HEK293 (cell line): ENCODE measurements at regions not wholly inside any gene's neighbourhood (a gene's known extent, or its start where the extent isn't known, plus 50 kb on each side); places are given as distances from the start of the nearest gene placed in this dataset.
A peak's percentile ranks its signal among the peaks of the same experiment; 100 is the strongest.

ENCODE experiments used
- CTCF ChIA-PET: fragments of 350-600 bp; formaldehyde crosslinking; extraction: SDS; loops from one replicate; lab custom pipeline; 2021; ENCODE audit warnings: antibody characterized with exemption; lab: Yijun Ruan, JAX
- POLR2A ChIA-PET: fragments of 300-600 bp; formaldehyde crosslinking; extraction: SDS; loops from one replicate; lab custom pipeline; 2020; ENCODE audit warnings: antibody characterized with exemption, inconsistent platforms; lab: Yijun Ruan, JAX
- H3K27ac ChIP-seq: fragments of 200-500 bp; sonication (Bioruptor generic); 2 replicates; pipeline ENCODE4 v1.5.1; 2014; ENCODE audit warnings: low read depth, low read length, control low read depth, inconsistent platforms; ENCODE audit errors: extremely low read depth
- H3K36me3 ChIP-seq, 2 experiments: fragments of 200-500 bp in 1 of 2; sonication (Bioruptor generic) in 1 of 2; 1 replicate in 1 of 2; 2 replicates in 1 of 2; pipeline ENCODE4 v1.5.1; 2014 to 2017; ENCODE audit warnings: inconsistent platforms in 2 of 2, low read length in 2 of 2; ENCODE audit not compliant: control insufficient read depth in 2 of 2, insufficient read depth in 1 of 2
- H3K4me1 ChIP-seq: fragments of 200-500 bp; sonication (Bioruptor generic); 2 replicates; pipeline ENCODE4 v1.5.1; 2014; ENCODE audit warnings: mild to moderate bottlenecking, low read length, inconsistent platforms; ENCODE audit not compliant: control insufficient read depth, insufficient read depth
- H3K4me3 ChIP-seq: 2 replicates; pipeline ENCODE4 v1.5.1; 2011; ENCODE audit warnings: low read depth, mild to moderate bottlenecking, control low read depth, low read length, moderate library complexity
- H3K9me3 ChIP-seq: fragments of 200-500 bp; sonication (Bioruptor generic); 2 replicates; pipeline ENCODE4 v1.5.1; 2014; ENCODE audit warnings: low read depth, low read length, inconsistent platforms; ENCODE audit not compliant: control insufficient read depth, insufficient read depth
- EGR2 ChIP-seq: fragments of 450-650 bp; formaldehyde crosslinking; IDR thresholded peaks from 2 replicates; pipeline ENCODE4 v1.5.1; 2016; ENCODE audit warnings: low read depth, missing biosample characterization, missing genetic modification characterization
- KLF7 ChIP-seq: fragments of 450-650 bp; formaldehyde crosslinking; IDR thresholded peaks from 2 replicates; pipeline ENCODE4 v1.5.1; 2016; ENCODE audit warnings: missing biosample characterization, missing genetic modification characterization, borderline replicate concordance
- MZF1 ChIP-seq: fragments of 450-650 bp; formaldehyde crosslinking; IDR thresholded peaks from 2 replicates; pipeline ENCODE4 v1.5.1; 2017; ENCODE audit warnings: missing biosample characterization, missing genetic modification characterization, borderline replicate concordance
- SP2 ChIP-seq: fragments of 450-650 bp; formaldehyde crosslinking; IDR thresholded peaks from 2 replicates; pipeline ENCODE4 v1.5.1; 2016; ENCODE audit warnings: missing biosample characterization, missing genetic modification characterization
- ZBTB17 ChIP-seq: fragments of 450-650 bp; formaldehyde crosslinking; IDR thresholded peaks from 2 replicates; pipeline ENCODE4 v1.5.1; 2016; ENCODE audit warnings: missing biosample characterization, missing genetic modification characterization
- ZBTB7A ChIP-seq: fragments of 450-650 bp; formaldehyde crosslinking; IDR thresholded peaks from 2 replicates; pipeline ENCODE4 v1.5.1; 2016; ENCODE audit warnings: low read depth, missing biosample characterization, missing genetic modification characterization
- ZEB2 ChIP-seq: fragments of 450-650 bp; formaldehyde crosslinking; IDR thresholded peaks from 2 replicates; pipeline ENCODE4 v1.5.1; 2016; ENCODE audit warnings: missing biosample characterization, missing genetic modification characterization
- ZFHX2 ChIP-seq: fragments of 450-650 bp; formaldehyde crosslinking; conservative IDR thresholded peaks from 2 replicates; pipeline ENCODE4 v1.5.1; 2016; ENCODE audit warnings: missing biosample characterization, missing genetic modification characterization
- ZFP3 ChIP-seq: fragments of 450-650 bp; formaldehyde crosslinking; IDR thresholded peaks from 2 replicates; pipeline ENCODE4 v1.5.1; 2016; ENCODE audit warnings: low read depth, missing biosample characterization, missing genetic modification characterization
- ZNF157 ChIP-seq: fragments of 450-650 bp; formaldehyde crosslinking; IDR thresholded peaks from 2 replicates; pipeline ENCODE4 v1.5.1; 2016; ENCODE audit warnings: missing biosample characterization, missing genetic modification characterization
- ZNF23 ChIP-seq: fragments of 450-650 bp; formaldehyde crosslinking; IDR thresholded peaks from 2 replicates; pipeline ENCODE4 v1.5.1; 2016; ENCODE audit warnings: missing biosample characterization, missing genetic modification characterization, borderline replicate concordance
- ZNF239 ChIP-seq: fragments of 450-650 bp; formaldehyde crosslinking; IDR thresholded peaks from 2 replicates; pipeline ENCODE4 v1.5.1; 2016; ENCODE audit warnings: missing biosample characterization, missing genetic modification characterization
- ZNF24 ChIP-seq: fragments of 450-650 bp; formaldehyde crosslinking; IDR thresholded peaks from 2 replicates; pipeline ENCODE4 v1.5.1; 2016; ENCODE audit warnings: missing biosample characterization, missing genetic modification characterization
- ZNF248 ChIP-seq: fragments of 450-650 bp; formaldehyde crosslinking; IDR thresholded peaks from 2 replicates; pipeline ENCODE4 v1.5.1; 2017; ENCODE audit warnings: missing biosample characterization, missing genetic modification characterization
- ZNF335 ChIP-seq: fragments of 450-650 bp; formaldehyde crosslinking; conservative IDR thresholded peaks from 2 replicates; pipeline ENCODE4 v1.5.1; 2016; ENCODE audit warnings: missing biosample characterization, missing genetic modification characterization
- ZNF366 ChIP-seq: fragments of 450-650 bp; formaldehyde crosslinking; conservative IDR thresholded peaks from 2 replicates; pipeline ENCODE4 v1.5.1; 2016; ENCODE audit warnings: missing biosample characterization, missing genetic modification characterization
- ZNF391 ChIP-seq: fragments of 450-650 bp; formaldehyde crosslinking; IDR thresholded peaks from 2 replicates; pipeline ENCODE4 v1.5.1; 2016; ENCODE audit warnings: low read depth, missing biosample characterization, missing genetic modification characterization, borderline replicate concordance
- ZNF416 ChIP-seq: fragments of 450-650 bp; formaldehyde crosslinking; IDR thresholded peaks from 2 replicates; pipeline ENCODE4 v1.5.1; 2016; ENCODE audit warnings: missing biosample characterization, missing genetic modification characterization
- ZNF48 ChIP-seq: fragments of 450-650 bp; formaldehyde crosslinking; IDR thresholded peaks from 2 replicates; pipeline ENCODE4 v1.5.1; 2016; ENCODE audit warnings: missing biosample characterization, missing genetic modification characterization
- ZNF658 ChIP-seq: fragments of 450-650 bp; formaldehyde crosslinking; IDR thresholded peaks from 2 replicates; pipeline ENCODE4; 2016; ENCODE audit warnings: missing biosample characterization, missing genetic modification characterization
- TF ChIP-seq, protein P1 (sequence below): fragments of 450-650 bp; formaldehyde crosslinking; IDR thresholded peaks from 2 replicates; pipeline ENCODE4; 2016; ENCODE audit warnings: missing biosample characterization, missing genetic modification characterization
- TF ChIP-seq, protein P2 (sequence below): fragments of 450-650 bp; formaldehyde crosslinking; IDR thresholded peaks from 2 replicates; pipeline ENCODE4 v1.5.1; 2016; ENCODE audit warnings: missing biosample characterization, missing genetic modification characterization
- TF ChIP-seq, protein P3 (sequence below): fragments of 450-650 bp; formaldehyde crosslinking; IDR thresholded peaks from 2 replicates; pipeline ENCODE4 v1.5.1; 2016; ENCODE audit warnings: missing biosample characterization, missing genetic modification characterization

DNA sequence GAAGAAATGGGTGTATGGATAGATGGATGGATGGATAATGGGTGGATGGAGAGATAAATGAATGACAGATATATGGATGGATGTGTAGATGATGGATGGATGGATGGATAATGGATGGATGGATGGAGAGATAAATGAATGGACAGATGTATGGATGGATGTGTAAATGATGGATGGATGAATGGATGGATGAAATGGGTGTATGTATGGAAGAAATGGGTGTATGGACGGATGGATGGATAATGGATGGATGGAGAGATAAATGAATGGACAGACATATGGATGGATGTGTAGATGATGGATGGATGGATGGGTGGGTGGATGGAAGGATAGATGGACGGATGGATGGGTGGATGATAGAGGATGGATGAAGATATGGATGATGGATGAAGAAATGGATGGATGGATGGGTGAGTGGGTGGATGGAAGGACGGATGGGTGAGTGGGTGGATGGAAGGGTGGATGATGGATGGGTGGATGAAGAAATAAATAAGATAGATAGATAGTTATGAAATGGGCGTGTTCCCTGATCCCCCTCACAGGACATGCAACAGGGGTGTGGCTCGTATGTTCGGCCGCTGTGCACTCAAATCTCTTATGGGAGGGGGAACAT, 91.1 kb upstream of the NKX1-1 start:
- TF ChIP-seq ZNF239 (tag by site-specific recombination) = no peak
- TF ChIP-seq ZNF23 = no peak
- TF ChIP-seq ZEB2 (tag by site-specific recombination) = no peak
- TF ChIP-seq ZFP3 (tag by site-specific recombination) = no peak
- no peak for TF ChIP-seq ZNF24 (tag by site-specific recombination)
- peak; percentile 56; the same call in 1 of the 2 replicates for TF ChIP-seq EGR2 (tag by site-specific recombination)
- TF ChIP-seq ZBTB17 (tag by site-specific recombination) = peak; percentile 90
- TF ChIP-seq ZNF366 = peak; percentile 93
- TF ChIP-seq, protein P1, sequence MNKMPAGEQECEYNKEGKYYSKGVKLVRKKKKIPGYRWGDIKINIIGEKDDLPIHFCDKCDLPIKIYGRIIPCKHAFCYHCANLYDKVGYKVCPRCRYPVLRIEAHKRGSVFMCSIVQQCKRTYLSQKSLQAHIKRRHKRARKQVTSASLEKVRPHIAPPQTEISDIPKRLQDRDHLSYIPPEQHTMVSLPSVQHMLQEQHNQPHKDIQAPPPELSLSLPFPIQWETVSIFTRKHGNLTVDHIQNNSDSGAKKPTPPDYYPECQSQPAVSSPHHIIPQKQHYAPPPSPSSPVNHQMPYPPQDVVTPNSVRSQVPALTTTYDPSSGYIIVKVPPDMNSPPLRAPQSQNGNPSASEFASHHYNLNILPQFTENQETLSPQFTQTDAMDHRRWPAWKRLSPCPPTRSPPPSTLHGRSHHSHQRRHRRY (tag by site-specific recombination) = no peak
- TF ChIP-seq ZNF335 (tag by site-specific recombination) = no peak
- peak; percentile 33; the same call in 1 of the 2 replicates for TF ChIP-seq ZFHX2 (tag by site-specific recombination)
- TF ChIP-seq KLF7 (tag by site-specific recombination) = no peak
- TF ChIP-seq, protein P2, sequence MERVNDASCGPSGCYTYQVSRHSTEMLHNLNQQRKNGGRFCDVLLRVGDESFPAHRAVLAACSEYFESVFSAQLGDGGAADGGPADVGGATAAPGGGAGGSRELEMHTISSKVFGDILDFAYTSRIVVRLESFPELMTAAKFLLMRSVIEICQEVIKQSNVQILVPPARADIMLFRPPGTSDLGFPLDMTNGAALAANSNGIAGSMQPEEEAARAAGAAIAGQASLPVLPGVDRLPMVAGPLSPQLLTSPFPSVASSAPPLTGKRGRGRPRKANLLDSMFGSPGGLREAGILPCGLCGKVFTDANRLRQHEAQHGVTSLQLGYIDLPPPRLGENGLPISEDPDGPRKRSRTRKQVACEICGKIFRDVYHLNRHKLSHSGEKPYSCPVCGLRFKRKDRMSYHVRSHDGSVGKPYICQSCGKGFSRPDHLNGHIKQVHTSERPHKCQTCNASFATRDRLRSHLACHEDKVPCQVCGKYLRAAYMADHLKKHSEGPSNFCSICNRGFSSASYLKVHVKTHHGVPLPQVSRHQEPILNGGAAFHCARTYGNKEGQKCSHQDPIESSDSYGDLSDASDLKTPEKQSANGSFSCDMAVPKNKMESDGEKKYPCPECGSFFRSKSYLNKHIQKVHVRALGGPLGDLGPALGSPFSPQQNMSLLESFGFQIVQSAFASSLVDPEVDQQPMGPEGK (tag by site-specific recombination) = no peak
- CTCF ChIA-PET = interaction anchor here (1.2 kb wide), 1 partner anchor 16 kb away, joined by 4 read pairs; no protein-coding TSS in a partner anchor
- POLR2A ChIA-PET = no interaction called here
- H3K4me3 ChIP-seq = no peak overlapping the region
- H3K9me3 ChIP-seq = no peaks in the 10 kb centered on the region
- H3K27ac ChIP-seq = no peak overlapping the region
- H3K36me3 ChIP-seq = no peaks in the 10 kb centered on the region
- H3K4me1 ChIP-seq = no peaks in the 10 kb centered on the region

DNA sequence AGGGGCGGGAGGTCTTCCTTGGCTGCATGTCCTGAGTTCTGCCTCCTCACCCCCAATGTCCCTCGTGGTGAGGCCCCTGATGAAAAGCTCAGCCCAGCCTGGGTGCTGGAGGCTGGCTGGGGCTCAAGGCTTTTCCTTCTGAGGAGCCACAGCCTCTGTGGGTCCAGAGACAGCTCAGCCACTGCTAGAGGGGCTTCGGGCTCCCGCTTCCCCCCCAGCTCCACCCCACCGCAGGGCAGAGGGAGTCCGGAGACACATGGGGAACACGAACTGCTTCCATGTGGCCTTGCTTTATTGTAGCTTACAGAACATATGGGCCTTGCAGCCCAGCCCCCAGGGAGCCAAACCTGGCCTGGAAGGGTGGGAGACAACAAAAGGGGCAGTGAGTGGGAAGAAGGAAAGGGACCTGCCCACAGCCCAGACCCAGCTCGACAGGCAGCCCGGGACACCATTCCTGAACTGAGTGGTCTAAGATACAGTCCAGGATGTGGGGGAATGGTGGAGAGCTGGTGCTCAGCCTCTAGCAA, 89.9 kb upstream of the NKX1-1 start:
- ChIA-PET CTCF (no interaction called here), POLR2A (no interaction called here)
- TF ChIP-seq ZNF658 (no peak), ZNF48 (no peak), ZNF248 (tag by site-specific recombination) (no peak), ZNF391 (no peak), ZNF416 (tag by site-specific recombination) (no peak), MZF1 (tag by site-specific recombination) (no peak), ZNF157 (no peak), ZBTB7A (tag by site-specific recombination) (no peak), SP2 (tag by site-specific recombination) (no peak)
- TF ChIP-seq, protein P3, sequence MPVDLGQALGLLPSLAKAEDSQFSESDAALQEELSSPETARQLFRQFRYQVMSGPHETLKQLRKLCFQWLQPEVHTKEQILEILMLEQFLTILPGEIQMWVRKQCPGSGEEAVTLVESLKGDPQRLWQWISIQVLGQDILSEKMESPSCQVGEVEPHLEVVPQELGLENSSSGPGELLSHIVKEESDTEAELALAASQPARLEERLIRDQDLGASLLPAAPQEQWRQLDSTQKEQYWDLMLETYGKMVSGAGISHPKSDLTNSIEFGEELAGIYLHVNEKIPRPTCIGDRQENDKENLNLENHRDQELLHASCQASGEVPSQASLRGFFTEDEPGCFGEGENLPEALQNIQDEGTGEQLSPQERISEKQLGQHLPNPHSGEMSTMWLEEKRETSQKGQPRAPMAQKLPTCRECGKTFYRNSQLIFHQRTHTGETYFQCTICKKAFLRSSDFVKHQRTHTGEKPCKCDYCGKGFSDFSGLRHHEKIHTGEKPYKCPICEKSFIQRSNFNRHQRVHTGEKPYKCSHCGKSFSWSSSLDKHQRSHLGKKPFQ (tag by site-specific recombination) = no peak
- no peak overlapping the region for H3K4me3 ChIP-seq
- H3K36me3 ChIP-seq = no peaks in the 10 kb centered on the region
- no peak overlapping the region for H3K27ac ChIP-seq
- H3K4me1 ChIP-seq = no peaks in the 10 kb centered on the region
- no peaks in the 10 kb centered on the region for H3K9me3 ChIP-seq
